ENCODE measurements at regions not wholly inside any gene's neighbourhood (a gene's known extent, or its start where the extent isn't known, plus 50 kb on each side); places are given as distances from the start of the nearest gene placed in this dataset.

GRCh38 chr17:77363821-77364361, 223.1 kb downstream of the SEC14L1 start (continued):
- TF ChIP-seq ZNF79 (CRISPR knock-in tag; IDR thresholded peaks at IDR 0.05; ENCODE audit: low read depth) (no peak), THRB (CRISPR knock-in tag; conservative IDR thresholded peaks at IDR 0.05) (no peak), RBM14 (IDR thresholded peaks at IDR 0.05; ENCODE audit: borderline replicate concordance, insufficient read depth, low read depth, low read length) (no peak), CEBPG (CRISPR knock-in tag; IDR thresholded peaks at IDR 0.05) (no peak), CEBPG (tag; conservative IDR thresholded peaks at IDR 0.05 in 1 of 2, IDR thresholded peaks at IDR 0.05 in 1 of 2) (no peak), NFE2 (IDR thresholded peaks at IDR 0.05; ENCODE audit: low read depth) (peak; percentile 85), CEBPB (tag; IDR thresholded peaks at IDR 0.05) (no peak), CLOCK (CRISPR knock-in tag; IDR thresholded peaks at IDR 0.05; ENCODE audit: borderline replicate concordance) (no peak), MYNN (IDR thresholded peaks at IDR 0.05) (peak; percentile 78), MYNN (CRISPR knock-in tag; IDR thresholded peaks at IDR 0.05) (no peak), RBM39 (optimal IDR thresholded peaks at IDR 0.05; ENCODE audit: low read depth, low read length) (no peak), BHLHE40 (IDR thresholded peaks at IDR 0.05; ENCODE audit: low read length) (peak; percentile 54), NBN (IDR thresholded peaks at IDR 0.05; ENCODE audit: low read depth) (peak; percentile 73), PTRF (tag; IDR thresholded peaks at IDR 0.05) (no peak), SUPT5H (IDR thresholded peaks at IDR 0.05) (no peak), MTF1 (CRISPR knock-in tag; IDR thresholded peaks at IDR 0.05; ENCODE audit: borderline replicate concordance) (no peak), RERE (CRISPR knock-in tag; IDR thresholded peaks at IDR 0.05; ENCODE audit: borderline replicate concordance) (no peak), GTF2F1 (IDR thresholded peaks at IDR 0.05; ENCODE audit: low read depth, low read length) (no peak), KDM1A (IDR thresholded peaks at IDR 0.05) (peak; percentile 98 to 99), FOXP1 (CRISPR knock-in tag; IDR thresholded peaks at IDR 0.05) (no peak), GTF2A2 (tag; IDR thresholded peaks at IDR 0.05) (no peak), POLR2AphosphoS5 (IDR thresholded peaks at IDR 0.05; ENCODE audit: control insufficient read depth, insufficient read depth, low read depth, low read length) (peak; percentile 94)
